ENCODE measurements at regions not wholly inside any gene's neighbourhood (a gene's known extent, or its start where the extent isn't known, plus 50 kb on each side); places are given as distances from the start of the nearest gene placed in this dataset.

DNA sequence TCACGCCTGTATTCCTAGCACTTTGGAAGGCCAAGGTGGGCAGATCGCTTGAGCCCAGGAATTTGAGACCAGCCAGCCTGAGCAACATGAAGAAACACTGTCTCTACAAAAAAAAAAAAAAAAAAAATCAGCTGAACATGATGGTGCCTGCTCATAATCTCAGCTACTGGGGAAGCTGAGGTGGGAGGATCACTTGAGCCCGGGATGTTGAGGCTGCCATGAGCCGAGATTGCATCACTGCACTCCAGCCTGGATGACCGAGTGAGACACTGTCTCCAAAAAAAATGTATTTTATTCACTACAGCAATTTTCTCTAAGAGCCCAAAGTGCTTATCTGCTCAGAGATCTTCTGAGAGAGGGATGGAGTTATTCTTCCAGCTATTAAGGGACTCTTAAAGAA, 215.8 kb upstream of the PPP3CA start:
- DNase-seq: no peak

DNA sequence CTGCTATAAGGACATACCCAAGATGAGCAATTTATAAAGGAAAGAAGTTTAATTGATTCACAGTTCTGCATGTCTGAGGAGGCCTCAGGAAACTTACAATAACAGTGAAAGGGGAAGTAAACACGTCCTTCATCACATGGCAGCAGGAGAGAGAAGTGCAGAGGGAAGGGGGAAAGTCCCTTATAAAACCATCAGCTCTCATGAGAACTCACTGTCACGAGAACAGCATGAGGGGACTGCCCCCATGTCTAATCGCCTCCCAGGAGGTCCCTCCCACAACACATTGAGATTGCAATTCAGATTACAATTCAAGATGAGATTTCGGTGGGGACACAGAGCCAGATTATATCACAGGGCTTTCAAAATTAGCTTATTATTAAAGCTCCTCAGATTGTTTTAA, 209.5 kb upstream of the PPP3CA start:
- no peak for DNase-seq

DNA sequence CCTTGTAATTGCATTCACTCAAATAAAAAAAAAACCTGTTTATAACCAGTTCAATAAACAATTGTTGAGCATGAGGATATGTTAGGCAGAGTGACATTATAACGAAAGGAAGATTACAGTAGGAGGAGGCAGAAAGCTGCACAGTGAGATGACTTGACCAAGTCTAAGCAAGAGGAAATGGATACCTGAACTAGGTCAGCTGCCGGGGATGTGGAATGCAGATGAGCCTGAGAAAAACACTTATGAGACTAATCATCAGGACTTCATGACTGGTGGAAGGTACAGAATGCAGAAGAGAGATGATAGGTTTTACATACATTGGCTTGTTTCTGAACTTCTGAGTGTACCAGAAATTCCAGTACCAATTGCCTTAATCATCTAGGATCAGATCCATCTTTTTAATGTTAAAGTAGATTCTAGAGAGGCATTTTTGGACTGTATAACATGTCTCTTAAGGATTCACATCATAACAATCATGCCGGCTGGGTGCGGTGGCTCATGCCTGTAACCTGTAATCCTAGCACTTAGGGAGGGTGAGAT, 208.1 kb upstream of the PPP3CA start:
- no peak for DNase-seq

DNA sequence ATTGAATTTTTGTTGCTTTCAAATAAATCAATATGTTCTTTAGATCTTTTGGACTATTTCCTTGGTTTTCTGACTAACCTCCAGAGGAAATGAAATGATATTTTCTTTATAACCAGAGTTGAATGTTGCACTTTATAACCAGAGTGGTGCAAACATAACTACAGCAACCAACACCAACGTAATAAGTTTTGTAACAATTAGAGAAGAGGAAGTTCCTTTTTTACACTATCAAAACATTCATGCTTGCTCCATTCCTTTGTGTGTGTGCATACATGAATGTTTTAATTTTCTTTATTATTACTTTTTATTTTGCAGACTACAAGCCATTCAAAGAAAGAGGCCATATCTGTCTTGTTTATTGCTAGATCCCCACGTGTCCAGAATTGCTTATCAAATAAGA, 193.0 kb upstream of the PPP3CA start:
- DNase-seq: no peak

- DNase-seq: no peak
Observed at GRCh38 chr4:101528526-101528925, 181.2 kb upstream of the PPP3CA start.

DNA sequence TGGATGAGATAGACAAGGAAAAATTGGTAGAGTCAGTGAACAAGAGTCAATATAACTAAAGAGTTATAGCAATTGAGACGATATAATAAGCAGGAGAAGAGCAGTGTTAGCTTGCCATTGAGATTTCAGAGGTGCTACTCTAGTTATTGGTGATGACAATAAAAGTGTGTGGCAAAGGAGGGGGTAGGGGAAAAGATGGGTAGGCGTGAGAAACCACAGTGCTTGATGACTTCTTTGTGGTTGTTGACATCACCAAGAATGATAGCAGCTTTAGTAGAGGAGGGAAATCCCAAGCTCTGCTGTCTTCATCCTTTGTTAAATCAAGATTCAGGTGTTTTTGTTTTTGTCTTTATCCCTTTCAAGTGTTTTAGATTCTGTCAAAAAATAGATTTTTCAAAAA, 179.9 kb upstream of the PPP3CA start:
- DNase-seq: no peak

- no peak for DNase-seq
Observed at GRCh38 chr4:101515566-101515965, 168.2 kb upstream of the PPP3CA start.

DNA sequence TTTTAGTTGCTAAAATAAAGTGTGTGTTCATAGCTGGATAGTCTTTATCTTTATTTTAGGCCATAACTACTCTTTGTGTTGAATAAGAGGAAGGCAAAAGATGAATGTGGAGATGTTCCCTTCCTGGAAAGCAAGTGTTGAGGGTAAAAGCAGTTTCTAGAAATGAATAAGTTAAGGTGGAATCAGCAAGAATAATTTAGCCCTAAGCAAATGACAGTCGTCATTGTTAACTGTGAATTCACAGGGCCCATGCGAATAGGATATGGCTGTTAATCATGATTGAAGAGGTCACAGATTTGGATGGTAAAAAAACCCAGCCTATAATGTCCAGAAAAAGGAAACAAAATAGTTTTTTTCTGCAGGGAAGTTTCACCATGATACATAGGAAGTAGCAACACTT, 167.8 kb upstream of the PPP3CA start:
- no peak for DNase-seq

GRCh38 chr4:101512416-101512815, 165.1 kb upstream of the PPP3CA start:
- no peak for DNase-seq

- DNase-seq: no peak
Observed at GRCh38 chr4:101501421-101501820, 154.1 kb upstream of the PPP3CA start.

- no peak for DNase-seq
Observed at GRCh38 chr4:101500742-101501141, 153.4 kb upstream of the PPP3CA start.

GRCh38 chr4:101475246-101475645, 127.9 kb upstream of the PPP3CA start:
- no peak for DNase-seq

DNA sequence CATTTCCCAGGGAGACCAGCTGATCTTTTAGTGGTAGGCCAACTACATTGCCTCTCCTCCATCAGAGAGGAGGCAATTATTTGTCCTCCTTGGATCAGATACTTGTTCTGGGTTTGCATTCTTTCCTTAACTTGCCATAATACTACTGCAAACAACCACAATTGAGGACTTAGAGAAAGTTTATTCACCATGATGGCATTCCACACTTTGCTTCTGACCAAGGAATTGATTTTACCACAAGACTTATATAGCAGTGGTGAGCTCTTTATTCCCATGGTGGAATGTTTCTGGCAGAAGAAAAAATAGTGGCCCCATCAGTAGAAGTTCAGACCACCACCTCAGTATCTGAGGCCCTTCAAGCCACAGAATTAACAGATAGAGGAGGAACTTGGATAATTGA, 123.9 kb upstream of the PPP3CA start:
- no peak for DNase-seq

DNA sequence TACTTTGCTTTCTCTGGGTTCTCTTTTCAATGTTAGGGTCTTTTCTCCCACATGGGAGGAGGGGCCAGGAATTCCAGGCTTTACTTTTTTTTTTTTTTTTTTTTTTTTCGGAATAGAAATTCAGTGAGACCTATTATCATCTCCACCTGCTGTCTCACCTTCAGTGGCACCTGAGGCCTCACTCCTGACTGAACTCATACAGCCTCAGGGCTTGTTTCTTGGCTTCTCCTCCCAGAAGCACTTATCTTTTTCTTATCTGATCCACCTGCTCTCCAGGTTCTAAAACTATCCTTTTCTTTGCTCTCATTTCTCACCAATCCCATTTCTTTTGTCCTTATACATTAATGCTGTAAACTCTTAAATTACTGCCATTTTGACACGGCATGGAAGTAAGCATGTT, 117.3 kb upstream of the PPP3CA start:
- no peak for DNase-seq

GRCh38 chr4:101458914-101459313, 111.6 kb upstream of the PPP3CA start:
- no peak for DNase-seq

DNA sequence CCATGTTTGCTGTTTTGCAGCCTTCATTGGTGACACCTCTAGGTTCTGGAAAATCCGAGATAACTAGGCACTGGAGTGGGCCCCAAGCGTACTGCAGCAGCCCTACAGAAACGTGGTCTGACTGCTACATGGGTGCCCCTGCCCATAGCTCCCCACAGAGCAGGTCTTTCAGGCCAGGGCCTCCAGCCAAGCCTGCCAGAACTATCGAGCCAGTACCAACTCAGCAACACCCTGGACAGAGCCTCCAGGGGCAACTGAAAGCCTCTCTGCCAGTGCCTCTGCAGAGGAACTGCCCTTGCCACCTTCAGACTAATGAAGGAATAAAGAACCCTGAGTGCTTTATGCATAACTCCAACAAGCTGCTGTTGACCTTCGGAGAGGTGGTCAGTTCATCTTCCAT, 111.1 kb upstream of the PPP3CA start:
- DNase-seq: no peak

GRCh38 chr4:101451086-101451485, 103.8 kb upstream of the PPP3CA start:
- no peak for DNase-seq

GRCh38 chr4:101441446-101441845, 94.1 kb upstream of the PPP3CA start:
- no peak for DNase-seq

- no peak for DNase-seq
Observed at GRCh38 chr4:101439926-101440325, 92.6 kb upstream of the PPP3CA start.

DNA sequence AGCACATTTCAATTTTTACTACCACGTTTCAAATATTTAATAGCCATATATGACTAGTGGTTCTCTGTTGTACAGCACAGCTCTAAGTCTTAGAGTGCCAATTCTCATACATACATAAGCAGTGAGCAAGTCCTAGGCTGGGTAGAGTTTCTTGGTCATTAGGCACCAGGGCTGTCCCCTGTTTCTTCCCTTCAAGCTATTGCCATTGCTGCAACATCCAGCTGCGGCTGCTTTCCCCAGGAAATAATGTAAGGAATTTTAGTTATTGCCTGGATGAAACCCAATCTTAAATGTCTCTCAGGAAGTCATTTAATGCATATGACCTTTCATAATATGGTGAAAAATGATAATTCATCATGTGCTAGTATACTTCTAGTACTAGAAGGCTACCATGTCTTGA, 74.1 kb upstream of the PPP3CA start:
- no peak for DNase-seq

DNA sequence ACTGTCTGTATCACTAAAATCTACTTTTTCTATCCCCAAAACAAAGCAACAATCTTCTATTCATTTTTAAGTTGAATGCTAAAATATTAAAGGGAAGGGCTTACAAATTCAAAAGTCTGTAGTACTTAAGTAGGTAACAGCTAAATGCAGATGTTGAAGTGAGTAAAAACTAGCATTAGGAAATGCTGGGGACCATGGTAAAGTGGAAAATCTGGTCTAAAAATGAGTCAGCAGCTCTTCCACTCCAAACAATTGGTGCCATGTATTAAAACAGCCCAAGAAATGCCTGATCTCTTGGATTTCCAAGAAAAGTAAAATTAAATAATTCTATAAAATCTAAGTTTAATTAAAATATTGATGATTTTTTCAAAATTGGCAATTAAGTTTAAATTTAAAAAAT, 73.3 kb upstream of the PPP3CA start:
- DNase-seq: no peak

DNA sequence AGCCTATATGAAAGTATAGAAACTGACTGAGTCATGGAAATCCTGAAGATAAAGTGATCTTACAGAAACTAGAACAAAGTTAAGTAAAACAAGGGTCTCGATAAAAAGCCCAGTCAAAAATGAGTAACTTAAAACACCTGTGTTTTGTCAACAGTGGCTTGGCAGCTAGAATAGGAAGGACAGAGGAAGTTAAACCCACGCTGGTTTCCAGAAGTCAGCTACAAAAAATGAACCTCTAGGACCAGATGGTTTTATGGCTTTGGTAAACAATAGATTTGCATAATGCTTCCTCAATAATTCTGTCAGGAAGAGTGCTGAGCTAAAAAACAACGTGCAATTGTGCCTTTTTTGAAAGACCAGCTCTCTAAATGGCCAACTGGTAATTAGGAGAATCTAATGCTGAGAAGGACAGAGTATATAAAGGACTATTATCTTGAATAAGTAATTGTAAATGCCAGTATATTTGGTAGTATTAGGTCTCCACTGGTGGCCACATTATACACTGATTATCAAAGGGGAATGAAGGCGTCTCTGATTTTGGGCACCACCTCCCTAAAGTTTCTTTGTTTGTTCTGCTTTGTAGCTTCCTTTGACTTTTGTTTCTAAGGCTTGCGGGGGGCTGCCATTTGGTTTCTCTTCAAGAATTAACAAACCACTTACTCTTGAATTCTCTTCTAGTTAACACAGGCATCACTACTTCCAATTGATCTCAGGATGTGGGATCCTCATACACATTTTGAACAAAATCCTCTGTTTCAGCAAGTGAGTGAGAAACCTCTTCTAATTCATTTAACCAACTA, 72.2 kb upstream of the PPP3CA start:
- no peak for DNase-seq

- DNase-seq: no peak
Observed at GRCh38 chr4:101418466-101418865, 71.1 kb upstream of the PPP3CA start.

GRCh38 chr4:101418055-101418454, 70.7 kb upstream of the PPP3CA start:
- DNase-seq: peak; percentile 4

DNA sequence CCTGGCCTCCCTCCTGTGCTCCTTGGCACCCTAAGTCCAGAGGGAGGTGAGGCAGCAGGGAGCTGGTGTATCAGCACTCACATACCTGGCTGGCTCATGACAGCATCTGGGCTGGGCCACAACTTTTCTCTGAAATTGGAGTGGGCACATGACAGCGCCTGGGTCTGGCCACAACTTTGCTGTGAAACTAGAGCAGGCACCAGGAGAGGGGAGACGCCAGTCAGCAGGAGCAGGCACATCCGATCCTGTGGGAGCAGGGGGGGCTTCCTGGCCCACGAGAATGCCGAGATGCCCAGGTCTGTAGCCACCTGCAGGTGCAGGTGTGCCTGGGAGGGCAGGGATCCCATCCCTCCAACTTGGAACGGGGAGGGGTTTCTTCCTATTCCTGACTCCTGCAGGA, 69.7 kb upstream of the PPP3CA start:
- no peak for DNase-seq
